ENCODE measurements at regions not wholly inside any gene's neighbourhood (a gene's known extent, or its start where the extent isn't known, plus 50 kb on each side); places are given as distances from the start of the nearest gene placed in this dataset.

GRCh38 chr5:57572461-57572860 lies 89.8 kb upstream of the ACTBL2 start:
- Histone ChIP-seq H3K18ac (ENCODE audit: low read length) (no peak overlapping the region), H3K79me1 (ENCODE audit: low read length) (no peaks in the 10 kb centered on the region), H3K4me3 (ENCODE audit: low read length) (no peak overlapping the region), H2AK5ac (ENCODE audit: low read length) (no peak overlapping the region), H3K79me2 (ENCODE audit: control insufficient read depth, insufficient read depth, low read length) (no peaks in the 10 kb centered on the region), H4K8ac (ENCODE audit: low read depth, low read length) (no peak overlapping the region), H3K4ac (ENCODE audit: low read depth, low read length) (no peak overlapping the region), H3K36me3 (ENCODE audit: control insufficient read depth, insufficient read depth, low read length) (no peaks in the 10 kb centered on the region), H2BK120ac (ENCODE audit: low read depth, low read length) (no peak overlapping the region), H4K5ac (ENCODE audit: low read length) (no peak overlapping the region), H3K27me3 (ENCODE audit: insufficient read depth, low read length, poor library complexity) (no peaks in the 10 kb centered on the region), H3K9ac (ENCODE audit: low read length) (no peak overlapping the region), H3K4me2 (ENCODE audit: low read length) (no peak overlapping the region), H2BK15ac (replicated peaks; ENCODE audit: low read depth) (no peak overlapping the region), H3K23ac (ENCODE audit: low read length) (no peak overlapping the region), H3K4me1 (ENCODE audit: control insufficient read depth, low read depth, low read length) (no peaks in the 10 kb centered on the region), H3K27ac (ENCODE audit: low read depth, low read length) (no peak overlapping the region), H2BK5ac (ENCODE audit: low read length) (no peak overlapping the region), H3K56ac (ENCODE audit: low read length) (no peak overlapping the region)
- no peak for DNase-seq

- Histone ChIP-seq H3K79me2 (ENCODE audit: control insufficient read depth, insufficient read depth, low read length) (no peaks in the 10 kb centered on the region), H3K4me3 (ENCODE audit: low read length) (no peak overlapping the region), H3K9ac (ENCODE audit: low read length) (no peak overlapping the region), H3K18ac (ENCODE audit: low read length) (no peak overlapping the region), H2AK5ac (ENCODE audit: low read length) (no peak overlapping the region), H2BK5ac (ENCODE audit: low read length) (no peak overlapping the region), H3K23ac (ENCODE audit: low read length) (no peak overlapping the region), H3K27ac (ENCODE audit: low read depth, low read length) (no peak overlapping the region), H3K36me3 (ENCODE audit: control insufficient read depth, insufficient read depth, low read length) (no peaks in the 10 kb centered on the region), H4K5ac (ENCODE audit: low read length) (no peak overlapping the region), H3K4me2 (ENCODE audit: low read length) (no peak overlapping the region), H3K4me1 (ENCODE audit: control insufficient read depth, low read depth, low read length) (no peaks in the 10 kb centered on the region), H3K56ac (ENCODE audit: low read length) (no peak overlapping the region), H2BK120ac (ENCODE audit: low read depth, low read length) (no peak overlapping the region), H4K8ac (ENCODE audit: low read depth, low read length) (no peak overlapping the region), H3K4ac (ENCODE audit: low read depth, low read length) (no peak overlapping the region), H3K79me1 (ENCODE audit: low read length) (no peaks in the 10 kb centered on the region), H3K27me3 (ENCODE audit: insufficient read depth, low read length, poor library complexity) (no peaks in the 10 kb centered on the region), H2BK15ac (replicated peaks; ENCODE audit: low read depth) (no peak overlapping the region)
- DNase-seq = no peak
- WGBS (ENCODE audit: extremely low coverage, insufficient coverage, low lambda C conversion rate) = no CpG with 5 or more reads among the region's 1 CpG
These were observed 87.0 kb upstream of the ACTBL2 start for GRCh38 chr5:57569601-57570000.

GRCh38 chr5:57568136-57568535 lies 85.5 kb upstream of the ACTBL2 start:
- no peak overlapping the region for H3K27ac ChIP-seq (ENCODE audit: low read depth, low read length)
- no peaks in the 10 kb centered on the region for H3K27me3 ChIP-seq (ENCODE audit: insufficient read depth, low read length, poor library complexity)
- H2BK120ac ChIP-seq (ENCODE audit: low read depth, low read length) = no peak overlapping the region
- H3K4me3 ChIP-seq (ENCODE audit: low read length) = no peak overlapping the region
- no peaks in the 10 kb centered on the region for H3K79me1 ChIP-seq (ENCODE audit: low read length)
- no peaks in the 10 kb centered on the region for H3K4me1 ChIP-seq (ENCODE audit: control insufficient read depth, low read depth, low read length)
- H3K23ac ChIP-seq (ENCODE audit: low read length) = no peak overlapping the region
- no peak overlapping the region for H2BK15ac ChIP-seq (replicated peaks; ENCODE audit: low read depth)
- no peak overlapping the region for H2BK5ac ChIP-seq (ENCODE audit: low read length)
- no peaks in the 10 kb centered on the region for H3K36me3 ChIP-seq (ENCODE audit: control insufficient read depth, insufficient read depth, low read length)
- no peak overlapping the region for H3K56ac ChIP-seq (ENCODE audit: low read length)
- H4K5ac ChIP-seq (ENCODE audit: low read length) = no peak overlapping the region
- no peak overlapping the region for H2AK5ac ChIP-seq (ENCODE audit: low read length)
- H3K4me2 ChIP-seq (ENCODE audit: low read length) = no peak overlapping the region
- H3K9ac ChIP-seq (ENCODE audit: low read length) = no peak overlapping the region
- no peak for DNase-seq
- H3K18ac ChIP-seq (ENCODE audit: low read length) = no peak overlapping the region
- WGBS (ENCODE audit: extremely low coverage, insufficient coverage, low lambda C conversion rate) = no CpG with 5 or more reads among the region's 3 CpGs
- no peak overlapping the region for H3K4ac ChIP-seq (ENCODE audit: low read depth, low read length)
- no peaks in the 10 kb centered on the region for H3K79me2 ChIP-seq (ENCODE audit: control insufficient read depth, insufficient read depth, low read length)
- no peak overlapping the region for H4K8ac ChIP-seq (ENCODE audit: low read depth, low read length)

GRCh38 chr5:57566914-57567313 lies 84.3 kb upstream of the ACTBL2 start:
- Histone ChIP-seq H3K79me2 (ENCODE audit: control insufficient read depth, insufficient read depth, low read length) (no peaks in the 10 kb centered on the region), H3K27me3 (ENCODE audit: insufficient read depth, low read length, poor library complexity) (no peaks in the 10 kb centered on the region), H2BK120ac (ENCODE audit: low read depth, low read length) (no peak overlapping the region), H2BK15ac (replicated peaks; ENCODE audit: low read depth) (no peak overlapping the region), H2BK5ac (ENCODE audit: low read length) (no peak overlapping the region), H3K79me1 (ENCODE audit: low read length) (no peaks in the 10 kb centered on the region), H3K4me3 (ENCODE audit: low read length) (no peak overlapping the region), H3K18ac (ENCODE audit: low read length) (no peak overlapping the region), H4K8ac (ENCODE audit: low read depth, low read length) (no peak overlapping the region), H4K5ac (ENCODE audit: low read length) (no peak overlapping the region), H3K4me2 (ENCODE audit: low read length) (no peak overlapping the region), H3K23ac (ENCODE audit: low read length) (no peak overlapping the region), H3K4me1 (ENCODE audit: control insufficient read depth, low read depth, low read length) (no peaks in the 10 kb centered on the region), H3K27ac (ENCODE audit: low read depth, low read length) (no peak overlapping the region), H3K36me3 (ENCODE audit: control insufficient read depth, insufficient read depth, low read length) (no peaks in the 10 kb centered on the region), H3K4ac (ENCODE audit: low read depth, low read length) (no peak overlapping the region), H3K9ac (ENCODE audit: low read length) (no peak overlapping the region), H2AK5ac (ENCODE audit: low read length) (no peak overlapping the region), H3K56ac (ENCODE audit: low read length) (no peak overlapping the region)
- WGBS (ENCODE audit: extremely low coverage, insufficient coverage, low lambda C conversion rate) = no CpG with 5 or more reads among the region's 5 CpGs
- DNase-seq = peak; percentile 61

GRCh38 chr5:57561231-57561842 lies 78.7 kb upstream of the ACTBL2 start:
- Histone ChIP-seq H3K79me1 (ENCODE audit: low read length) (no peaks in the 10 kb centered on the region), H3K9ac (ENCODE audit: low read length) (no peak overlapping the region), H3K4me3 (ENCODE audit: low read length) (no peak overlapping the region), H3K23ac (ENCODE audit: low read length) (no peak overlapping the region), H2BK5ac (ENCODE audit: low read length) (no peak overlapping the region), H3K56ac (ENCODE audit: low read length) (no peak overlapping the region), H3K18ac (ENCODE audit: low read length) (no peak overlapping the region), H3K36me3 (ENCODE audit: control insufficient read depth, insufficient read depth, low read length) (no peaks in the 10 kb centered on the region), H3K4me1 (ENCODE audit: control insufficient read depth, low read depth, low read length) (no peaks in the 10 kb centered on the region), H3K27me3 (ENCODE audit: insufficient read depth, low read length, poor library complexity) (no peaks in the 10 kb centered on the region), H4K5ac (ENCODE audit: low read length) (no peak overlapping the region), H4K8ac (ENCODE audit: low read depth, low read length) (no peak overlapping the region), H3K4ac (ENCODE audit: low read depth, low read length) (no peak overlapping the region), H3K4me2 (ENCODE audit: low read length) (no peak overlapping the region), H3K79me2 (ENCODE audit: control insufficient read depth, insufficient read depth, low read length) (no peaks in the 10 kb centered on the region), H2BK120ac (ENCODE audit: low read depth, low read length) (no peak overlapping the region), H2AK5ac (ENCODE audit: low read length) (no peak overlapping the region), H3K27ac (ENCODE audit: low read depth, low read length) (no peak overlapping the region), H2BK15ac (replicated peaks; ENCODE audit: low read depth) (no peak overlapping the region)
- no CpG with 5 or more reads among the region's 3 CpGs for WGBS (ENCODE audit: extremely low coverage, insufficient coverage, low lambda C conversion rate)
- DNase-seq = no peak

GRCh38 chr5:57559110-57559635 lies 76.6 kb upstream of the ACTBL2 start:
- Histone ChIP-seq H4K5ac (ENCODE audit: low read length) (no peak overlapping the region), H3K27ac (ENCODE audit: low read depth, low read length) (no peak overlapping the region), H3K27me3 (ENCODE audit: insufficient read depth, low read length, poor library complexity) (no peaks in the 10 kb centered on the region), H2BK120ac (ENCODE audit: low read depth, low read length) (no peak overlapping the region), H3K79me1 (ENCODE audit: low read length) (no peaks in the 10 kb centered on the region), H3K4me1 (ENCODE audit: control insufficient read depth, low read depth, low read length) (no peaks in the 10 kb centered on the region), H3K4me2 (ENCODE audit: low read length) (no peak overlapping the region), H2BK15ac (replicated peaks; ENCODE audit: low read depth) (no peak overlapping the region), H2AK5ac (ENCODE audit: low read length) (no peak overlapping the region), H3K18ac (ENCODE audit: low read length) (no peak overlapping the region), H3K23ac (ENCODE audit: low read length) (no peak overlapping the region), H3K36me3 (ENCODE audit: control insufficient read depth, insufficient read depth, low read length) (no peaks in the 10 kb centered on the region), H3K4ac (ENCODE audit: low read depth, low read length) (no peak overlapping the region), H3K79me2 (ENCODE audit: control insufficient read depth, insufficient read depth, low read length) (no peaks in the 10 kb centered on the region), H3K56ac (ENCODE audit: low read length) (no peak overlapping the region), H3K4me3 (ENCODE audit: low read length) (no peak overlapping the region), H3K9ac (ENCODE audit: low read length) (no peak overlapping the region), H2BK5ac (ENCODE audit: low read length) (no peak overlapping the region), H4K8ac (ENCODE audit: low read depth, low read length) (no peak overlapping the region)
- no CpG with 5 or more reads among the region's 3 CpGs for WGBS (ENCODE audit: extremely low coverage, insufficient coverage, low lambda C conversion rate)
- no peak for DNase-seq
